ENCODE measurements at regions not wholly inside any gene's neighbourhood (a gene's known extent, or its start where the extent isn't known, plus 50 kb on each side); places are given as distances from the start of the nearest gene placed in this dataset.

DNA sequence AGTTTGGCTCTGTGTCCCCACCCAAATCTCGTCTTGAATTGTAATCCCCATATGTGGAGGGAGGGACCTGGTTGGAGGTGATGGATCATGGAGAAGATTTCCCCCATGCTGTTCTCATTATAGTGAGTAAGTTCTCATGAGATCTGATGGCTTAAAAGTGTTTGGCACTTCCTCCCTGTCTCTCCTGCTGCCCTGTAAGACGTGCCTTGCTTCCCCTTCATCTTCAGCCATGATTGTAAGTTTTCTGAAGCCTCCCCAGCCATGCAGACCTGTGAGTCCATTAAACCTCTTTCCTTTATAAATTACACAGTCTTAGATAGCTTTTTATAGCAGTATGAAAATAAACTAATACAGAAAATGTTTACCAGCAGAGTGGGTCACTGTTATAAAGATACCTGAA is 577.6 kb downstream of the UTRN start:
- Histone ChIP-seq H3K4me3 (no peak overlapping the region), H3K27ac (no peak overlapping the region), H3K4me1 (no peaks in the 10 kb centered on the region), H3K36me3 (no peaks in the 10 kb centered on the region), H3K9me3 (no peaks in the 10 kb centered on the region), H3K27me3 (ENCODE audit: low read depth) (no peaks in the 10 kb centered on the region)
- TF ChIP-seq, protein P1, sequence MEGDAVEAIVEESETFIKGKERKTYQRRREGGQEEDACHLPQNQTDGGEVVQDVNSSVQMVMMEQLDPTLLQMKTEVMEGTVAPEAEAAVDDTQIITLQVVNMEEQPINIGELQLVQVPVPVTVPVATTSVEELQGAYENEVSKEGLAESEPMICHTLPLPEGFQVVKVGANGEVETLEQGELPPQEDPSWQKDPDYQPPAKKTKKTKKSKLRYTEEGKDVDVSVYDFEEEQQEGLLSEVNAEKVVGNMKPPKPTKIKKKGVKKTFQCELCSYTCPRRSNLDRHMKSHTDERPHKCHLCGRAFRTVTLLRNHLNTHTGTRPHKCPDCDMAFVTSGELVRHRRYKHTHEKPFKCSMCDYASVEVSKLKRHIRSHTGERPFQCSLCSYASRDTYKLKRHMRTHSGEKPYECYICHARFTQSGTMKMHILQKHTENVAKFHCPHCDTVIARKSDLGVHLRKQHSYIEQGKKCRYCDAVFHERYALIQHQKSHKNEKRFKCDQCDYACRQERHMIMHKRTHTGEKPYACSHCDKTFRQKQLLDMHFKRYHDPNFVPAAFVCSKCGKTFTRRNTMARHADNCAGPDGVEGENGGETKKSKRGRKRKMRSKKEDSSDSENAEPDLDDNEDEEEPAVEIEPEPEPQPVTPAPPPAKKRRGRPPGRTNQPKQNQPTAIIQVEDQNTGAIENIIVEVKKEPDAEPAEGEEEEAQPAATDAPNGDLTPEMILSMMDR (IDR thresholded peaks at IDR 0.05): no peak
- intact Hi-C loops (cut with DNase I): no loop called here
- DNase-seq: no peak
- no peak for ATAC-seq

DNA sequence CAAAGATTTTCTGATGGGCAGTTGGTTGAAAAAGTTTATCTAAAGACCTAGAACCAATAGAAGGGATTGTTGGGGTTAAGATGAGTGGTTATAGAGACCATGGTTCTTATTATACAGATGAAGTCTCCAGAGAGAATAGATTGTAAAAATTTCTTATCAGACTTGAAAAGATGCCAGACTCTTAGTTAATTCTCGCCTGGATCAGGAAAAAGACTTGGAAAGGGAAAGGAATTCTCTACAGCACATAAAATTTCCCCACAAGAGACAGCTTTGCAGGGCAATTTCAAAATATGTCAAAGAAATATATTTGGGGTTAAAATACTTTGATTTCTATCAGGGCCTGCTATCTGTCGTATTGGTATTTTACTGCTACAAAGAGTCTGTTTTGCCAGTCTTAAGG is 582.6 kb downstream of the UTRN start:
- DNase-seq: no peak

DNA sequence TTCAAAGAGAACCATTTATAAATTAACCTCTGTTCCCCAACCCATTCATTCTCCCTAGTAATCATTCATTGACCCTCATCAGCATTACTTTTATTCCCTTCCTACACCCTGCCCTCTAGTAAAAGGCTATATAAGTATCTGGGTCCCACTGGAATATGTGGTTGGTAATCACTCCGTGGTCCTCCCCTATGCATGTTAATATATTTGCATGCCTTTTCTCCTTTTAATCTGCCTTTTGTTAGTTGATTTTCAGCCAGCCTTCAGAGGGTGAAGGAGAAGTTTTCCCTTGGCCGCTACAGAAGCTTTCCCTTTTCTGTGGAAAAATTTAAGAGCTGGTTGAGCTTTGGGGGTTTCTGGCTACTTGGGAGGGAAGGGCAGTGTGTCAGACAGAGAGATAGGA is 585.6 kb downstream of the UTRN start:
- H3K4me3 ChIP-seq: no peak overlapping the region
- H3K4me1 ChIP-seq: no peaks in the 10 kb centered on the region
- intact Hi-C loops (cut with DNase I): no loop called here
- TF ChIP-seq, protein P1 (IDR thresholded peaks at IDR 0.05): no peak
- no peak overlapping the region for H3K27ac ChIP-seq
- no peak for ATAC-seq
- H3K36me3 ChIP-seq: no peaks in the 10 kb centered on the region
- no peak for DNase-seq
- no peaks in the 10 kb centered on the region for H3K27me3 ChIP-seq (ENCODE audit: low read depth)
- no peaks in the 10 kb centered on the region for H3K9me3 ChIP-seq

More for the DNA sequence above, 582.6 kb downstream of the UTRN start:
- H3K27ac ChIP-seq: no peak overlapping the region
- no peak overlapping the region for H3K4me3 ChIP-seq
- H3K36me3 ChIP-seq: no peaks in the 10 kb centered on the region
- no peaks in the 10 kb centered on the region for H3K4me1 ChIP-seq
- intact Hi-C loops (cut with DNase I): no loop called here
- TF ChIP-seq, protein P1 (IDR thresholded peaks at IDR 0.05): no peak
- H3K9me3 ChIP-seq: no peaks in the 10 kb centered on the region
- ATAC-seq: no peak
- H3K27me3 ChIP-seq (ENCODE audit: low read depth): no peaks in the 10 kb centered on the region

DNA sequence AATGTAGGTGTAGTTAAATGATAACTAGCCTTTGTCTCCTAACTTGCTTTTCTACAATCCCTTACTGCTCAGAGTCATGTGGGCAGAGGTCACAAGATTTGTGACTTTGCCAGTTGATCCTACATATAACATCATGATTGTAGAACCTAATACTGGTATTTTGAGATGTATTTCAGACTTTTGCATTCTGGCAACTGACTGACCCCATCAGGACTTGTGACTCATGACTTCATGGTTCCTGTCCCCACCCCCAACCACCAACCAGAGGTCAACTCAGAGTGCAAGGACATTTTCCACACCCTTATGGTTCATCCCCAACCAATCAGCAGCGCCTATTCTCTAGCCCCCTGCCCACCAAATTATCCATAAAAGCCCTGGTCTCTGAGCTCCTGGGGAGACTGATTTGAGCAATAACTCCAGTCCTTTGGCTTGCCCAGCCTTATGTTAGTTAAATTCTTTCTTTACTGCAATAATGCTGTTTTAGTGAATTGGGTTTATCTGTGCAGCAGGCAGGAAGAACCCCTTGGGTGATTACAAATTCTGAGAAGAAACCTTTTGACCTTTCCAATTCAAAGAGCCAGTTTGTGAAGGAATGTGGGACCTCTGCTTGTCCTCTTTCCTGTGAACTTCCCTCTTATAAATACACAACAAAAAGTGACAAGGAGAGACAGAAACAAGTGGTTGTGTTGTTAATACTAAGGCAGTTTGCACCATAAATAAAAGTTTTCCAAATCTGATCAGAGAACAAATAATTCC is 588.7 kb downstream of the UTRN start:
- DNase-seq: no peak
- no peak for ATAC-seq
- H3K27me3 ChIP-seq (ENCODE audit: low read depth): no peaks in the 10 kb centered on the region
- no peaks in the 10 kb centered on the region for H3K36me3 ChIP-seq
- no peak overlapping the region for H3K4me3 ChIP-seq
- TF ChIP-seq, protein P1 (IDR thresholded peaks at IDR 0.05): no peak
- H3K4me1 ChIP-seq: no peaks in the 10 kb centered on the region
- no peaks in the 10 kb centered on the region for H3K9me3 ChIP-seq
- H3K27ac ChIP-seq: no peak overlapping the region
- intact Hi-C loops (cut with DNase I): no loop called here

DNA sequence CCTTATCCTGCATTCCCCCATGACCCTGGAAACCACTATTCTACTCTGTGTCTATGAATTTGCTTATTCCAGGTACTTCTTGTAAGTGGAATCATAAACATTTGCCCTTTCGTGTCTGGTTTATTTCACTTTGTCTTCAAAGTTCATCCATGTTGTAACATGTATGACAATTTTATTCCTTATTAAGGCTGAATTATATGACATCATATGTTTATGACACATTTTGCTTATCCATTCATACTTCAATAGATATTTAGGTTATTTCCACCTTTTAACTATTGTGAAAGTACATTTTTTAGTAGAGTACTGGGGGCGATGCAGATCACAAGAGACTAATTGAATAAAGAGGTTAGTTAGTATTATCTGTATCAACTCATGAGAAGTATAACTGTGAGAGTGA is 591.6 kb downstream of the UTRN start:
- no peaks in the 10 kb centered on the region for H3K27me3 ChIP-seq (ENCODE audit: low read depth)
- TF ChIP-seq, protein P1 (IDR thresholded peaks at IDR 0.05): no peak
- no peaks in the 10 kb centered on the region for H3K36me3 ChIP-seq
- ATAC-seq: no peak
- intact Hi-C loops (cut with DNase I): no loop called here
- no peak for DNase-seq
- H3K9me3 ChIP-seq: no peaks in the 10 kb centered on the region
- H3K27ac ChIP-seq: no peak overlapping the region
- H3K4me3 ChIP-seq: no peak overlapping the region
- no peaks in the 10 kb centered on the region for H3K4me1 ChIP-seq
